Spleen (tissue), 11 donors: ENCODE measurements at regions not wholly inside any gene's neighbourhood (a gene's known extent, or its start where the extent isn't known, plus 50 kb on each side); places are given as distances from the start of the nearest gene placed in this dataset.

Source experiments
- DNase-seq: peaks from one replicate; pipeline ENCODE4 v3.0.0-alpha.2; 2020
- H3K27ac ChIP-seq, 8 donors: fragments of 200-600 bp; sonication (generic) in 7 of 8; 1 replicate in 4 of 8; 2 replicates in 4 of 8; pipeline versions ENCODE4 v1.5.0 to v1.8.0; 2016 to 2021; ENCODE audit warnings: inconsistent platforms in 4 of 8, mild to moderate bottlenecking in 4 of 8, moderate library complexity in 1 of 8
- H3K27me3 ChIP-seq, 7 donors: fragments of 200-600 bp; sonication (generic) in 6 of 7; replicated peaks in 1 of 7; 1 replicate in 4 of 7; 2 replicates in 3 of 7; pipeline versions ENCODE4 v1.5.0 to v1.8.0; 2016 to 2021; ENCODE audit warnings: inconsistent platforms in 3 of 7, mild to moderate bottlenecking in 1 of 7
- H3K36me3 ChIP-seq, 6 donors: fragments of 200-600 bp; sonication (generic) in 5 of 6; 1 replicate in 4 of 6; 2 replicates in 2 of 6; pipeline versions ENCODE4 v1.5.0 to v1.8.0; 2016 to 2021; ENCODE audit warnings: inconsistent platforms in 2 of 6
- H3K4me1 ChIP-seq, 6 donors: fragments of 200-600 bp; sonication (generic) in 5 of 6; 1 replicate in 3 of 6; 2 replicates in 3 of 6; pipeline versions ENCODE4 v1.5.0 to v1.8.0; 2016 to 2021; ENCODE audit warnings: inconsistent platforms in 3 of 6
- H3K4me3 ChIP-seq, 8 donors: fragments of 200-600 bp; sonication (generic) in 7 of 8; 1 replicate in 4 of 8; 2 replicates in 4 of 8; pipeline versions ENCODE4 v1.5.0 to v1.8.0; 2016 to 2021; ENCODE audit warnings: inconsistent platforms in 4 of 8, mild to moderate bottlenecking in 4 of 8, moderate library complexity in 2 of 8
- H3K9me3 ChIP-seq, 8 donors: fragments of 200-600 bp; sonication (generic) in 7 of 8; 1 replicate in 4 of 8; 2 replicates in 4 of 8; pipeline versions ENCODE4 v1.5.0 to v1.8.0; 2016 to 2021; ENCODE audit warnings: inconsistent platforms in 4 of 8
- POLR2A ChIP-seq, 3 donors: fragments of 450-650 bp; IDR thresholded peaks; one replicate each; pipeline ENCODE4 v1.5.1; 2017; ENCODE audit warnings: antibody characterized with exemption in 3 of 3, mild to moderate bottlenecking in 1 of 3
- POLR2AphosphoS5 ChIP-seq, 3 donors: sonication (generic); formaldehyde crosslinking; IDR thresholded peaks; one replicate each; pipeline ENCODE4 v1.5.1; 2017; ENCODE audit warnings: antibody characterized with exemption in 3 of 3
- WGBS, 5 donors: extraction: QIAGEN DNeasy Blood & Tissue Kit in 3 of 5; methylation state at CpG; one replicate each; pipeline versions ENCODE4 v1.1.5 to v1.1.7; 2013 to 2018; 5-methylcytosine and 5-hydroxymethylcytosine counted together
- intact Hi-C: fragments of 100-400 bp; cut with DNase I; formaldehyde crosslinking; loops from one replicate; pipeline ENCODE4 v1.15.0; 2023; ENCODE audit warnings: low total_unique reads
- TF ChIP-seq, protein P1 (sequence below), 11 experiments: fragments of 200-600 bp in 7 of 11; fragments of 450-650 bp in 4 of 11; sonication (generic) in 4 of 11; IDR thresholded peaks in 8 of 11; conservative IDR thresholded peaks in 3 of 11; 1 replicate in 7 of 11; 2 replicates in 4 of 11; pipeline versions ENCODE4 v1.4.0 to v1.8.0; 2016 to 2021; ENCODE audit warnings: antibody characterized with exemption in 11 of 11, inconsistent platforms in 4 of 11, mild to moderate bottlenecking in 1 of 11
- donor health status: healthy with polysubstance abuse.
- donor health status: DM: no; HTN: no; CAD: no; lungs with moderate emphysema.
- donor health status: DM: no; HTN: no; CAD: no.
- donor health status: Bipolar disorder and iron deficiency.
- donor health status: healthy.
- donor health status: DM: no; HTN: no; CAD: no.
- donor health status: DM: yes; HTN: yes; CAD: no.

DNA sequence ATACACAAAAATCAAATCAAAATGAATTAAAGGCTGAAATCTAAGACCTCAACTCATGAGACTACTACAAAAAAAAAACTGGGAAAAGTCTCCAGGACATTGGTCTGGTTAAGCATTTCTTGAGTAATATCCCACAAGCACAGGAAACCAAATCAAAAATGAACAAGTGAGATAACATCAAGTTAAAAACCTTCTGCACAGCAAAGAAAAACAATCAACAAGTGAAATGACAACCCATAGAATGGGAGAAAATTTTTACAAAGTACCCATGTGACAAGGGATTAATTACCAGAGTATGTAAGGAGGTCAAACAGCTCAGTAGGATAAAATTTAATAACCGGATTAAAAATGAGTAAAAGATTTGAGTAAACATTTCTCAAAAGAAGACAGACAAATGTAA, 338.7 kb downstream of the SLC16A7 start:
- Histone ChIP-seq H3K27ac (no peak overlapping the region), H3K4me1 (no peaks in the 10 kb centered on the region), H3K27me3 (no peaks in the 10 kb centered on the region), H3K36me3 (no peaks in the 10 kb centered on the region), H3K9me3 (peaks cover 0 to 19% (median 0%) of the 10 kb centered on the region in 8 donors), H3K4me3 (no peak overlapping the region)
- 84 to 96% (median 95%) methylated on average over 1 of the region's 1 CpG for WGBS, 5 donors
- intact Hi-C loops: no loop called here
- no peak for DNase-seq
- TF ChIP-seq POLR2A (IDR thresholded peaks at IDR 0.05): no peak
- TF ChIP-seq POLR2AphosphoS5 (IDR thresholded peaks at IDR 0.05): no peak
- TF ChIP-seq, protein P1, sequence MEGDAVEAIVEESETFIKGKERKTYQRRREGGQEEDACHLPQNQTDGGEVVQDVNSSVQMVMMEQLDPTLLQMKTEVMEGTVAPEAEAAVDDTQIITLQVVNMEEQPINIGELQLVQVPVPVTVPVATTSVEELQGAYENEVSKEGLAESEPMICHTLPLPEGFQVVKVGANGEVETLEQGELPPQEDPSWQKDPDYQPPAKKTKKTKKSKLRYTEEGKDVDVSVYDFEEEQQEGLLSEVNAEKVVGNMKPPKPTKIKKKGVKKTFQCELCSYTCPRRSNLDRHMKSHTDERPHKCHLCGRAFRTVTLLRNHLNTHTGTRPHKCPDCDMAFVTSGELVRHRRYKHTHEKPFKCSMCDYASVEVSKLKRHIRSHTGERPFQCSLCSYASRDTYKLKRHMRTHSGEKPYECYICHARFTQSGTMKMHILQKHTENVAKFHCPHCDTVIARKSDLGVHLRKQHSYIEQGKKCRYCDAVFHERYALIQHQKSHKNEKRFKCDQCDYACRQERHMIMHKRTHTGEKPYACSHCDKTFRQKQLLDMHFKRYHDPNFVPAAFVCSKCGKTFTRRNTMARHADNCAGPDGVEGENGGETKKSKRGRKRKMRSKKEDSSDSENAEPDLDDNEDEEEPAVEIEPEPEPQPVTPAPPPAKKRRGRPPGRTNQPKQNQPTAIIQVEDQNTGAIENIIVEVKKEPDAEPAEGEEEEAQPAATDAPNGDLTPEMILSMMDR (IDR thresholded peaks at IDR 0.05 in 8 of 11, conservative IDR thresholded peaks at IDR 0.05 in 3 of 11): no peak

GRCh38 chr12:59936534-59936933, 340.7 kb downstream of the SLC16A7 start:
- TF ChIP-seq, protein P1 (IDR thresholded peaks at IDR 0.05 in 8 of 11, conservative IDR thresholded peaks at IDR 0.05 in 3 of 11): no peak
- no peak for TF ChIP-seq POLR2AphosphoS5 (IDR thresholded peaks at IDR 0.05)
- TF ChIP-seq POLR2A (IDR thresholded peaks at IDR 0.05): no peak
- Histone ChIP-seq H3K36me3 (no peaks in the 10 kb centered on the region), H3K4me1 (no peaks in the 10 kb centered on the region), H3K9me3 (peaks cover 0 to 12% (median 0%) of the 10 kb centered on the region in 8 donors), H3K4me3 (no peak overlapping the region), H3K27me3 (no peaks in the 10 kb centered on the region), H3K27ac (no peak overlapping the region)
- WGBS, 5 donors: 74 to 88% (median 79%) methylated on average over 3 of the region's 3 CpGs
- intact Hi-C loops: no loop called here
- no peak for DNase-seq

DNA sequence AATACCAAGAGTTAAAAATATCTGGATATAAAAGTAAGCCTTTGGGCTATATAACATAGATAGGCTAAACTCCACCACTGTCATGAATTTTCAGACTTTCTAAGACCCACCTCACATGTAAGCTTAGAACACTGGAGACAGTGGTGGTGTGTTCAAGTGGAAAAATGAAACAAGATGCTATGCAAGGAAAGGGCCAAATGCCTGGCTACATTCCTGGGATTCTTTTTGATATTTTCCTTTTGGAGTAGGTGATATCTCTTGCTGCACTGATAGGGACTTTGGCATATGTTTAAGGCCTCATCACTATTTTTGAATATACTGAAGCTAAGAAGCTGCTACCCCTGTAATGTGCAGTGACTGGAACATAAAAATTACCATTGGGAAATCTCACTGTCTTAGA, 341.3 kb downstream of the SLC16A7 start:
- Histone ChIP-seq H3K36me3 (no peaks in the 10 kb centered on the region), H3K4me1 (no peaks in the 10 kb centered on the region)

GRCh38 chr12:59938190-59938962, 342.5 kb downstream of the SLC16A7 start:
- Histone ChIP-seq H3K4me3 (no peak overlapping the region), H3K27ac (no peak overlapping the region), H3K9me3 (no peaks in the 10 kb centered on the region), H3K36me3 (no peaks in the 10 kb centered on the region), H3K4me1 (no peaks in the 10 kb centered on the region), H3K27me3 (no peaks in the 10 kb centered on the region)
- intact Hi-C loops: no loop called here
- no peak for TF ChIP-seq POLR2AphosphoS5 (IDR thresholded peaks at IDR 0.05)
- TF ChIP-seq, protein P1 (IDR thresholded peaks at IDR 0.05 in 8 of 11, conservative IDR thresholded peaks at IDR 0.05 in 3 of 11): no peak
- TF ChIP-seq POLR2A (IDR thresholded peaks at IDR 0.05): no peak
- WGBS, 5 donors: 71 to 88% (median 76%) methylated on average over 8 of the region's 8 CpGs
- DNase-seq: no peak

More for the DNA sequence above, 341.3 kb downstream of the SLC16A7 start:
- no peak for DNase-seq
- no peaks in the 10 kb centered on the region for H3K27me3 ChIP-seq
- TF ChIP-seq POLR2AphosphoS5 (IDR thresholded peaks at IDR 0.05) (no peak), POLR2A (IDR thresholded peaks at IDR 0.05) (no peak)
- TF ChIP-seq, protein P1 (IDR thresholded peaks at IDR 0.05 in 8 of 11, conservative IDR thresholded peaks at IDR 0.05 in 3 of 11): no peak
- H3K27ac ChIP-seq: no peak overlapping the region
- intact Hi-C loops: no loop called here
- H3K9me3 ChIP-seq: peaks cover 0 to 7% (median 0%) of the 10 kb centered on the region in 8 donors
- H3K4me3 ChIP-seq: no peak overlapping the region
